Endothelial cell of umbilical vein (primary cell): ENCODE measurements at regions not wholly inside any gene's neighbourhood (a gene's known extent, or its start where the extent isn't known, plus 50 kb on each side); places are given as distances from the start of the nearest gene placed in this dataset.

Source experiments
- BruUV-seq: library from RNA; stranded (reverse); fragments of 400-500 nt; replicated peaks from 2 replicates; lab custom pipeline; 2021; lab: Mats Ljungman, UMichigan
- CTCF ChIA-PET: fragments of 300-600, 350-600 bp; sonication (Branson Sonifier 250); formaldehyde crosslinking; loops from one replicate; lab custom pipeline; 2021; ENCODE audit warnings: antibody characterized with exemption, inconsistent platforms; lab: Charles Lee
- POLR2A ChIA-PET: fragments of 300-600, 350-600 bp; sonication (Branson Sonifier 250); formaldehyde crosslinking; loops from one replicate; lab custom pipeline; 2021; ENCODE audit warnings: antibody characterized with exemption, inconsistent platforms; lab: Charles Lee
- DNase-seq: peaks from one replicate; pipeline ENCODE4 v3.0.0-alpha.2; 2011; ENCODE audit warnings: low read depth, low spot score
- FAIRE-seq: peaks from 2 replicates; lab custom pipeline; 2011; peaks lifted over from hg19 to GRCh38; lab: Jason Lieb, UNC
- H2AFZ ChIP-seq: 2 replicates; pipeline ENCODE4 v1.6.0; 2012; ENCODE audit warnings: low read depth, low read length, control low read depth, inconsistent platforms
- H3K27ac ChIP-seq: 2 replicates; pipeline ENCODE4 v1.5.1; 2011; ENCODE audit warnings: low read depth, mild to moderate bottlenecking, control low read depth, low read length, moderate library complexity; ENCODE audit not compliant: insufficient read depth
- H3K27me3 ChIP-seq, 2 experiments: 2 replicates each; pipeline versions ENCODE4 v1.6.0 to v1.6.1; 2011; ENCODE audit warnings: low read length in 2 of 2, mixed read lengths in 1 of 2; ENCODE audit not compliant: control insufficient read depth in 2 of 2, insufficient read depth in 2 of 2
- H3K36me3 ChIP-seq, 2 experiments: 2 replicates in 1 of 2; 3 replicates in 1 of 2; pipeline ENCODE4 v1.5.1; 2011; ENCODE audit warnings: low read length in 2 of 2, mild to moderate bottlenecking in 1 of 2, moderate library complexity in 1 of 2; ENCODE audit not compliant: control insufficient read depth in 2 of 2, insufficient read depth in 2 of 2; ENCODE audit errors: extremely low read depth in 1 of 2
- H3K4me1 ChIP-seq: 3 replicates; pipeline ENCODE4 v1.5.1; 2011; ENCODE audit warnings: mild to moderate bottlenecking, low read length; ENCODE audit not compliant: control insufficient read depth, insufficient read depth; ENCODE audit errors: extremely low read depth
- H3K4me2 ChIP-seq: 2 replicates; pipeline ENCODE4 v1.6.1; 2011; ENCODE audit warnings: low read length, control low read depth, mixed read lengths; ENCODE audit not compliant: insufficient read depth
- H3K4me3 ChIP-seq, 3 experiments: fragments of 200-600 bp in 1 of 3; sonication (generic), shearing (Covaris generic) in 1 of 3; replicated peaks in 1 of 3; 2 replicates each; pipeline ENCODE4 v1.5.1; 2011 to 2016; ENCODE audit warnings: control low read depth in 3 of 3, low read length in 3 of 3, mild to moderate bottlenecking in 2 of 3, inconsistent platforms in 1 of 3, low read depth in 1 of 3, moderate library complexity in 1 of 3; ENCODE audit not compliant: insufficient read depth in 1 of 3
- H3K79me2 ChIP-seq: 2 replicates; pipeline ENCODE4 v1.6.0; 2012; ENCODE audit warnings: low read length, inconsistent platforms; ENCODE audit not compliant: control insufficient read depth, insufficient read depth
- H3K9ac ChIP-seq: replicated peaks from 2 replicates; pipeline ENCODE3; 2011; ENCODE audit warnings: low read length, control low read depth; ENCODE audit not compliant: insufficient read depth; ENCODE audit errors: extremely low read depth
- H3K9me1 ChIP-seq: replicated peaks from 3 replicates; pipeline ENCODE4 v1.6.0; 2011; ENCODE audit warnings: mild to moderate bottlenecking, low read length; ENCODE audit not compliant: control insufficient read depth, insufficient read depth; ENCODE audit errors: extremely low read depth
- H3K9me3 ChIP-seq: replicated peaks from 2 replicates; pipeline ENCODE4 v1.5.1; 2012; ENCODE audit warnings: low read length, inconsistent platforms; ENCODE audit not compliant: control insufficient read depth, insufficient read depth
- H4K20me1 ChIP-seq: replicated peaks from 2 replicates; pipeline ENCODE3; 2011; ENCODE audit warnings: mild to moderate bottlenecking, low read length; ENCODE audit not compliant: control insufficient read depth, insufficient read depth; ENCODE audit errors: extremely low read depth
- CTCF ChIP-seq, 2 donors: IDR thresholded peaks; 1 replicate in 1 of 2; 2 replicates in 1 of 2; pipeline ENCODE4 v1.5.1; 2011; ENCODE audit warnings: low read length in 2 of 2, mild to moderate bottlenecking in 2 of 2, moderate library complexity in 2 of 2, control low read depth in 1 of 2, inconsistent platforms in 1 of 2, low read depth in 1 of 2; ENCODE audit not compliant: insufficient read depth in 1 of 2; ENCODE audit errors: extremely low read depth in 1 of 2
- EZH2 ChIP-seq: IDR thresholded peaks from 2 replicates; pipeline ENCODE4 v1.6.1; 2012; ENCODE audit warnings: borderline replicate concordance, low read depth, mild to moderate bottlenecking, moderate library complexity, low read length, inconsistent platforms; ENCODE audit not compliant: severe bottlenecking
- FOS ChIP-seq: IDR thresholded peaks from 2 replicates; pipeline ENCODE4 v1.6.1; 2011; ENCODE audit warnings: mild to moderate bottlenecking, low read length, moderate library complexity, borderline replicate concordance; ENCODE audit not compliant: insufficient read depth
- GATA2 ChIP-seq: IDR thresholded peaks from 2 replicates; pipeline ENCODE4 v1.7.0; 2011; ENCODE audit warnings: low read depth, mild to moderate bottlenecking, moderate library complexity, mixed read lengths, low read length; ENCODE audit not compliant: insufficient read length, insufficient read depth
- JUN ChIP-seq: IDR thresholded peaks from 2 replicates; pipeline ENCODE4 v1.6.1; 2011; ENCODE audit warnings: borderline replicate concordance, low read depth; ENCODE audit not compliant: insufficient read length, insufficient read depth
- MAX ChIP-seq: IDR thresholded peaks from 2 replicates; pipeline ENCODE4 v1.6.1; 2011; ENCODE audit not compliant: insufficient read depth, insufficient read length
- MYC ChIP-seq: IDR thresholded peaks from one replicate; pipeline ENCODE4 v1.6.1; 2011; ENCODE audit warnings: mild to moderate bottlenecking, low read depth, low read length
- POLR2A ChIP-seq: IDR thresholded peaks from 2 replicates; pipeline ENCODE4 v1.6.1; 2012; ENCODE audit warnings: low read depth, mild to moderate bottlenecking, control low read depth, low read length
- POLR2AphosphoS5 ChIP-seq: IDR thresholded peaks from 2 replicates; pipeline ENCODE4 v1.6.1; 2012; ENCODE audit warnings: low read depth, mild to moderate bottlenecking, control low read depth, low read length, moderate library complexity; ENCODE audit not compliant: insufficient read depth
- dilution Hi-C: fragments of 300-500 bp; cut with MboI; formaldehyde crosslinking; loops from one replicate; pipeline ENCODE4 v1.15.0; 2019; ENCODE audit warnings: low sequenced_read_pairs; ENCODE audit not compliant: extremely low pct_ligation_motif_present
- intact Hi-C: fragments of 100-400 bp; cut with micrococcal nuclease; formaldehyde crosslinking; loops from one replicate; pipeline ENCODE4 v1.10.0; 2022

- no peak overlapping the region for H2AFZ ChIP-seq
- BruUV-seq: no TSS peak
- no peak overlapping the region for H3K27ac ChIP-seq
- H3K79me2 ChIP-seq: no peaks in the 10 kb centered on the region
- TF ChIP-seq FOS (no peak), POLR2A (no peak), MAX (no peak), GATA2 (no peak), MYC (no peak), POLR2AphosphoS5 (no peak), JUN (no peak), CTCF (IDR thresholded peaks at IDR 0.05; ENCODE audit: extremely low read depth in 1 of 2, insufficient read depth in 1 of 2, low read depth in 1 of 2, low read length in 2 of 2) (no peak), EZH2 (no peak)
- H3K36me3 ChIP-seq: no peaks in the 10 kb centered on the region
- intact Hi-C loops: no loop called here
- dilution Hi-C loops: no loop called here
- H3K27me3 ChIP-seq: no peaks in the 10 kb centered on the region
- FAIRE-seq (no peak), DNase-seq (no peak)
- no peaks in the 10 kb centered on the region for H4K20me1 ChIP-seq
- H3K9ac ChIP-seq: no peak overlapping the region
- H3K9me3 ChIP-seq: peaks cover 2% of the 10 kb centered on the region
- H3K4me2 ChIP-seq: no peak overlapping the region
- no peak overlapping the region for H3K4me3 ChIP-seq
- H3K9me1 ChIP-seq: no peaks in the 10 kb centered on the region
- ChIA-PET CTCF (interaction anchor here (1.0 kb wide), 1 partner anchor 21 kb away, joined by 3 read pairs; no protein-coding TSS in a partner anchor), POLR2A (no interaction called here)
- H3K4me1 ChIP-seq: no peaks in the 10 kb centered on the region
Observed at GRCh38 chr5:85168474-85168873, 783.8 kb upstream of the EDIL3 start.
